ENCODE measurements at regions not wholly inside any gene's neighbourhood (a gene's known extent, or its start where the extent isn't known, plus 50 kb on each side); places are given as distances from the start of the nearest gene placed in this dataset.

DNA sequence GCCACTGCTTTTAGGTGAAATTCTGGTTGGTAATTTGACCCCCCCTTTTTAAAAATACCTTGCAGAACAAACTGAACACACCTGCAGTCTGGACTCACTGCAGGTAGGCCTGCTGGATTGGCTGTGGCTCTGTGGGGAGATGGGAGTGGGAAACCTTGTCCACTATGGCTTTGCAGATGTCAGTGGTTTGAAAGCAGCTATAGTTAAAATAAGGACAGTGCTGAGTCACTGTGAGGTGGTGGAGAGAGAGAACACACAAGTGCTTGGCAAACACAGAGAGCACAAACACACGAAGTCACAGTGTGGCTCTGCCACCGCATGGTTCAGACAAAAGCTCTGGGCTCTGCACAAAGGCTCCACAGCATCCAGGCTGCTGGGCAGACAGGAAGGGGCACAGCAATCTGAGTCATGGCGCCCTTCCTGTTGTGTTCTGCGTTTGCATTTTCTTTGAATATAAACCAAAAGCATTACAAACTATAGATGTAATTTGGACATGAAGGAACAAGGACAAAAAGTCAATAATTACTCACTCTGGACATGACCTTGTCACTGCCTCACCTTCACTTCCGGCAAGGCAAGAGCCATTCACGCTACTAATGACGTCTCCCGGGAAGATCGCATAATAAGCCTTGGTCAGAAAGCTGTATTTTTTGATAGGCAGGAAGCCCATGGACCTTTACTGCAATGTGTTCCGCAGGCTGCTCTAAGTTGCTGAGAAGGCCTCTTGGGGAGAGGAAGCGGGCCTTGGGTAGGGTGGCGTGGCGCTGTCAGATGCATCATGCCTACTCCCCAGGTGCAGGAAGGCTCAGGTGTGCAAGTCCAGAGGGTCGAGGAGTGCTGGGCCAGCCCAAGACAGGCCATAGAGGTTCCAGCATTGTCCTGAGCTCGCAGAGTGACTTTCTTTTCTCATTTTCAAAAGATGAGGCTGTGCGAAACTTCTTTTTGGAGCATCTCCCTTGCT is 60.1 kb upstream of the MED9 start:
- no peak for DNase-seq (ENCODE audit: low read depth in 4 of 4, low spot score in 3 of 4)

DNA sequence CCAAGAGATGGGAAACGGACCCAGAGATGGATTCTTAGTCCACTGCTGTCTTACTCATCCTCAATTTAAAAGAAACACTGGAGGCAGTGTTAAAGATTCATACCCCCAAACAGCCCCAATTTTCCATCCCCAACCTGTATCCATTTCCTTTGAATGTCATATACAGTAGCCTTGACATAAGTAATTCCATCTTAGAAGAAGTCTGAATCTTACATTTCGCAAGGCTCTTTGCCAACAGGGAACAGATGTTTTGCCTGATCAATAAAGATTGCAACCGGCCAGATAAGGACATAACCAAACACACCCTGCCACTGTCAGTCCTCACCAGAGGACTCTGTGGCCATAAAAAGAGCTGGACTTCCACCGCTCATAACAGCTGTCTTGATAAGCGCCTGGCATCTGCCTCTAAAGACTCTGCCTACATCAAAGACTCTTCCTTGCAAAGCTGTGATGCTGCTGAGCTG is 59.0 kb upstream of the MED9 start:
- DNase-seq (ENCODE audit: low read depth in 4 of 4, low spot score in 3 of 4): no peak

- no peak for DNase-seq (ENCODE audit: low read depth in 4 of 4, low spot score in 3 of 4)
Observed at GRCh38 chr17:17419166-17419565, 57.6 kb upstream of the MED9 start.

- no peak for DNase-seq (ENCODE audit: low read depth in 4 of 4, low spot score in 3 of 4)
Observed at GRCh38 chr17:17419631-17420030, 57.2 kb upstream of the MED9 start.

DNA sequence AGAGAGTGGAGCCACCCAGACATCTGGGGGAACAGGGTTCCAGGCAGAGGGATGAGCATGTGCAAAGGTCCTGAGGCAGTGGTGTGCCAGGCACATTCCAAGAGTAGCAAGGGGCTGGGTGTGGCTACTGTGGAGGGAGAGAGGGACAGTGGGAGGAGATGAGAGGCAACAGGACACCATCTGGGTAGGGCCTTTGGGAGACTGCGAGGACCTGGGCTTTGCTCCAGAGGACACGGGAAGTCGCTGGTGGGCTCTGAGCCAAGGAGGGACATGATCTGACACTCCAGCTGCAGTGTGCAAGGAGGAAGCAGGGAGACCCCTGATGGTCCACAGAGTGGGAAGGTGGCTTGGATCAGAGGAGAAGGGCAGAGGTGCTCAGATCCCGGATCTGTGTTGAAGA is 56.7 kb upstream of the MED9 start:
- DNase-seq (ENCODE audit: low read depth in 4 of 4, low spot score in 3 of 4): no peak

GRCh38 chr17:17420561-17421269 is 56.1 kb upstream of the MED9 start:
- no peak for DNase-seq (ENCODE audit: low read depth in 4 of 4, low spot score in 3 of 4)

DNA sequence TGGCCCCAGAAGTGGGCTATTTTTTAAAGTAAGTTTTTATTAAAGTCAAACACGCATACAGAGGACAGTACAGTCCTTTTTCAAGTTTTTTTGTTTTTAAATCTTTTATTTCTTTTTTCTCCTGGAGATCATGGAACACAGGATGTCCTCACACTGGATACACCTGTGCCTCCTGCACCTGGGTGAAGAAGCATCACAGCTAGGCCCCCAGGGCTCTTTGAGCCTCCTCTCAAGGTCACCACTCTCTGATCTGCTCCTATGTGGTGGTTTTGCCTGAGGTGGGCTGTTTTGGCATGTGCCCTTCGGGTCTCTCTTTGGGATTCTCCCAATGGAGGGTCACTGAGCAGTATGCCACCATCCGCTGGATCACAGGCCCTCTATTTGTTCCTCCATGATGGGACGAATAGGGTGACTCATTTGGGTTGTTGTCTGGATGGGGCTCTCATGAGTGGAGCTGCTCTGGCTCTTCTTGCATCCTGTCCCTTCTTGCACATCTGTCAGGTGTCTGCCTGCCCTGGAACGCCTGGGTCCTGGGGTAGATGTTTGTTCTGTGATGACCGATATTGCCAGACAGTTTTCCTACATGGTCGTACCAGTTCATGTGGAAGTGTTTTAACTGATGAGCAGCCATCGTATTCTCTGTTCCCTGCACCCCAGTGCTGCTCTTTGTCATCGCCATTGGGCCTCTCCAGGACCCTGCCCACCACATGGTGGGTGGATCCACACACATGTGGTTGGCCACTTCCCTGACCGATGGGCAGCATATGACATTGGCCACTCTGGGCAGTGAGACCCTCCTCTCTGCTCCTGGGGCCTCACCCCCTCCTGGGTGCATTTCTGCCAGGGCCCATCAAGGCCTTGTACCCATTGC is 55.2 kb upstream of the MED9 start:
- DNase-seq (ENCODE audit: low read depth in 4 of 4, low spot score in 3 of 4): no peak

GRCh38 chr17:17422217-17422610 is 54.6 kb upstream of the MED9 start:
- no peak for DNase-seq (ENCODE audit: low read depth in 4 of 4, low spot score in 3 of 4)

DNA sequence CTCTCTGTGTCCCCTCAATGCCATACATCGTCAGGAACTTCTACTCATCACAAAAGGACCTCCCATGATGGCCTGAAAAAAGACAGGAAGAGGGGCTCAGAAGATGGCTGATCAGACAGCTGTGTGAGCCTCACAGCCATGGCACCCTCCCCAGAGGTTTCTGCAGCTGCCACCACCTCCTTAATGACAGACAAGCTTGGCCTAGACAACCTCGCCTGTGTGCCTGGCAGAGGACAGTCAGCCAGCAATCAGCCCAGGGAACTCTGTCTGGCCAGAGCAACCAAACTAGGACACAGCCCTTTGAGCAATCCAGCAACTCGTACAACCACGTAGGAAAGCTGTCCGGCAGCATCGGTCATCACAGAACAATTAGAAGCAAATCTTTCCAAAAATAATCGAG is 54.2 kb upstream of the MED9 start:
- no peak for DNase-seq (ENCODE audit: low read depth in 4 of 4, low spot score in 3 of 4)

DNA sequence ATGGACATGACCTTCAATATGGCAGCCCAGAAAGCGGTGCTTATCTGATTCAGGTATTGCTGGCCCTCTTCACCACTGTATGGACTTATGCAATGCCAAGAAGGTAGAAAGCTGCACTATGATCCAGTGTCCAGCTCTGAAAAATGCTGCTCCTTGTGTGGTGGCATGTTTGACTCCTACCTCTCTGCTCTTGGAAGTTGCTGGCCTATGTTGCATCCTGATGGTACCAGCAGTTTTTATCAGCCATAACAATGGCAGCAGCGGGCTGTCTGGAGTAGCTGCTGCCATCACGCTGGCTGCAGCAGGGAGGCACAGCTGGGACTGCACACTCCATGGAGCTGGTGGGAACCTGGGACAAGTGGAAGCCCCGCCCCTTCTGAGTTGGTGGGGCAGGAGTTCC is 53.1 kb upstream of the MED9 start:
- no peak for DNase-seq (ENCODE audit: low read depth in 4 of 4, low spot score in 3 of 4)

DNA sequence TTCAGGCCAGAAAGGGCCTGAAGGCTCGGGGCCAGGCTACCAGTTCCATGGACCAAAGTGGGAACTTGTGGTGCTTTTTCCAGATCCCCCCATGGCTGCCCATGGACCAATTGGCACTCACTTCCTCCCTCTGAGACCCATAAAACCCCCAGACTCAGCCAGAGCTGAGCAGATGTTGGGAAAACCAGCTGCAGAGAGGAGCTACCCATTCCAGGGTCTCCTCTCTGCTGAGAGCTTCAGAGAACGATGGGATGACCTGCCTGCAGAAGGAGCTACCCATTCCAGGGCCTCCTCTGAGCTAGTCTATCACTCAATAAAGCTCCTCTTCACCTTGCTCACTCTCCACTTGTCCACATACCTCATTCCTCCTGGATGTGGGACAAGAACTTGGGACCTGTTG is 52.2 kb upstream of the MED9 start:
- no peak for DNase-seq (ENCODE audit: low read depth in 4 of 4, low spot score in 3 of 4)

DNA sequence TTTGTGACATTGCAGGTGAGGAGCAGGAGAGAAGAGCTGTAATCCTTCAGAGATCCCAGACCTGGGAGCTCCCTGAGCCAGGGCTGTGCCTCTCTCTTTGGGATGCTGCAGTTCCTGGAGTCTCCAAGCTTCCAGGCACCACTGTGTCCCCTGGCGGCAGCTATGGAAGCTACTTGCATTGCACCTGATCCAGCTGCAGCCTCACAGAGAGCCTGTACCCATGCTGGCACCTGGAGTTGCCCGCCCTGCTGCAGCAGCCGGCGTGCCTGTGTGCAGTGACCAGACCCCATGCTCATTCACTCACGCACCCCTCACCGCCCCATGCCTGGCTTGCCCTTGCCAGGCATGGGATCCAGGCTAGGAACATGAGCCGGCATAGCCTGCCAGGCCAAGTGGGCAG is 51.8 kb upstream of the MED9 start:
- no peak for DNase-seq (ENCODE audit: low read depth in 4 of 4, low spot score in 3 of 4)

DNA sequence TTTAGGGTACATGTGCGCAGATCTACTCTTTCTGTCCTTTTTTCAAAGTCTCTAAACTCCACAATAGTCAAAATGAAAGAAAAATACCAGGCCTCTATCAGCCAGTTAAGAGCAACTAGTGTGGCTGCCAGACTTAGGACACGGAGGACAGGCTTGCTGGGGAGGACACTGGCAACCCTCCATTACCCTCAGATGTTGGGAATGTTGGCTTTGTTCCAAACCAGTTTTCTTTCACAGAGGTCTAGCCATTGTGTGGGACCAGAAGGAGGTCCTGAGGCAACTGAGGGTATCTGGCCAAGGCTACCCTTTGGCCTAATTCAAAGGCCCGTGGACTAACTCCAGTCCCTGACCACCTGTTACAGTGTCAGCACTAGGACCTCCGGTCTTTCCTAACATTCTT is 51.2 kb upstream of the MED9 start:
- no peak for DNase-seq (ENCODE audit: low read depth in 4 of 4, low spot score in 3 of 4)

DNA sequence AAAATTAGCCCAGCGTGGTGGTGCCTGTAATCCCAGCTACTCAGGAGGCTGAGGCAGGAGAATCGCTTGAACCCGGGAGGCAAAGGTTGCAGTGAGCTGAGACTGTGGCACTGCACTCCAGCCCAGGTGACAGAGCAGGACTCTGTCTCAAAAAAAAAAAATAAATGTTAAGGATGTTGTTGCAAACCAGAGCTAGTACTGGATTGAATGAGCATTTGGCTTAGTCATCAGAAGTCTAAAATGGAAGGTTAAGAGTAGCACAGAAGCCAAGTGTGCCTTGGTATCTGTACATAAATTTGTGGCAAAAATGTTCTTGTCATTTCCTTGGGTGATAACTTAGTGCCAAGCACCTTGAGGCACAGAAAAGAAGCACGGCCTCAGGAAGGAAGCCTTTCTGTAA is 50.6 kb upstream of the MED9 start:
- no peak for DNase-seq (ENCODE audit: low read depth in 4 of 4, low spot score in 3 of 4)

Measured in left renal pelvis (tissue), 4 donors.